MCF 10A (cell line): ENCODE measurements at regions not wholly inside any gene's neighbourhood (a gene's known extent, or its start where the extent isn't known, plus 50 kb on each side); places are given as distances from the start of the nearest gene placed in this dataset.

Experiments
- BruUV-seq: library from RNA; stranded (reverse); fragments of 400-500 nt; replicated peaks from 2 replicates; lab custom pipeline; 2021; lab: Mats Ljungman, UMichigan
- CTCF ChIA-PET: fragments of 300-600 bp; sonication (Branson Sonifier 250); formaldehyde crosslinking; extraction: SDS; loops from one replicate; lab custom pipeline; 2021; ENCODE audit warnings: antibody characterized with exemption, inconsistent platforms; lab: Yijun Ruan, JAX
- POLR2A ChIA-PET: fragments of 300-600, 350-650 bp; sonication (Branson Sonifier 250); formaldehyde crosslinking; extraction: SDS; loops from one replicate; lab custom pipeline; 2020; ENCODE audit warnings: antibody characterized with exemption, inconsistent platforms; lab: Yijun Ruan, JAX
- DNase-seq: peaks from one replicate; pipeline ENCODE4 v3.0.0-alpha.2; 2018; ENCODE audit not compliant: unreplicated experiment
- H3K27ac Mint-ChIP-seq: one replicate; pipeline ENCODE4 v1.8.0; 2022; ENCODE audit warnings: mild to moderate bottlenecking, low read depth, mixed read lengths; ENCODE audit not compliant: unreplicated experiment
- H3K27me3 Mint-ChIP-seq: one replicate; pipeline ENCODE4 v1.8.0; 2022; ENCODE audit warnings: mixed read lengths; ENCODE audit not compliant: insufficient read depth, unreplicated experiment
- H3K36me3 Mint-ChIP-seq: one replicate; pipeline ENCODE4 v1.8.0; 2022; ENCODE audit warnings: mild to moderate bottlenecking, moderate library complexity, mixed read lengths; ENCODE audit not compliant: insufficient read depth, unreplicated experiment
- H3K4me1 Mint-ChIP-seq: one replicate; pipeline ENCODE4 v1.8.0; 2022; ENCODE audit warnings: mixed read lengths; ENCODE audit not compliant: insufficient read depth, unreplicated experiment
- H3K4me3 Mint-ChIP-seq: one replicate; pipeline ENCODE4 v1.8.0; 2022; ENCODE audit warnings: mild to moderate bottlenecking, moderate library complexity, mixed read lengths; ENCODE audit not compliant: unreplicated experiment
- H3K9me3 Mint-ChIP-seq: one replicate; pipeline ENCODE4 v1.8.0; 2022; ENCODE audit warnings: mixed read lengths; ENCODE audit not compliant: unreplicated experiment
- CTCF ChIP-seq: fragments of 200-600 bp; IDR thresholded peaks from one replicate; pipeline ENCODE4 v1.8.0; 2022; ENCODE audit warnings: antibody characterized with exemption, mild to moderate bottlenecking; ENCODE audit not compliant: unreplicated experiment
- intact Hi-C: fragments of 100-400 bp; cut with micrococcal nuclease; formaldehyde crosslinking; loops from 2 replicates; pipeline ENCODE4 v1.14.1; 2022

GRCh38 chr3:45329761-45330305 lies 58.5 kb upstream of the LARS2 start:
- Mint-ChIP-seq H3K36me3 (no peaks in the 10 kb centered on the region), H3K27ac (no peak overlapping the region), H3K27me3 (peaks cover 79% of the 10 kb centered on the region), H3K4me1 (no peaks in the 10 kb centered on the region), H3K9me3 (no peaks in the 10 kb centered on the region), H3K4me3 (no peak overlapping the region)
- BruUV-seq, result no TSS peak
- ChIA-PET POLR2A (interaction anchor here (0.6 kb wide), 2 partner anchors 115 to 535 kb away, joined by 3 read pairs; no protein-coding TSS in a partner anchor), CTCF (no interaction called here)
- DNase-seq, result no peak
- TF ChIP-seq CTCF, result no peak
- intact Hi-C loops, result no loop called here

GRCh38 chr3:45330510-45331295 lies 57.7 kb upstream of the LARS2 start:
- TF ChIP-seq CTCF, result no peak
- ChIA-PET POLR2A (interaction anchor here (0.6 kb wide), 1 partner anchor 247 kb away, joined by 3 read pairs; no protein-coding TSS in a partner anchor), CTCF (interaction anchor here (0.5 to 0.9 kb wide), 2 partner anchors 163 to 329 kb away, joined by 3 read pairs; no protein-coding TSS in a partner anchor)
- intact Hi-C loops, result no loop called here
- Mint-ChIP-seq H3K4me3 (no peak overlapping the region), H3K36me3 (no peaks in the 10 kb centered on the region), H3K9me3 (no peaks in the 10 kb centered on the region), H3K4me1 (no peaks in the 10 kb centered on the region), H3K27me3 (peaks cover 78% of the 10 kb centered on the region), H3K27ac (no peak overlapping the region)
- peak; percentile 29 for DNase-seq
- BruUV-seq, result no TSS peak

- Mint-ChIP-seq H3K27me3 (peaks cover 70% of the 10 kb centered on the region), H3K4me3 (no peak overlapping the region), H3K27ac (no peak overlapping the region), H3K9me3 (no peaks in the 10 kb centered on the region), H3K4me1 (no peaks in the 10 kb centered on the region), H3K36me3 (no peaks in the 10 kb centered on the region)
- TF ChIP-seq CTCF, result no peak
- CTCF ChIA-PET, result no interaction called here
- POLR2A ChIA-PET, result no interaction called here
- BruUV-seq, result no TSS peak
- DNase-seq, result no peak
- intact Hi-C loops, result no loop called here
These were observed 55.9 kb upstream of the LARS2 start for GRCh38 chr3:45332493-45332892.

- POLR2A ChIA-PET, result no interaction called here
- no peak overlapping the region for H3K4me3 Mint-ChIP-seq
- DNase-seq, result no peak
- CTCF ChIA-PET, result interaction anchor here (0.6 kb wide), 2 partner anchors 31 to 260 kb away, joined by 3 read pairs; no protein-coding TSS in a partner anchor
- peaks cover 69% of the 10 kb centered on the region for H3K27me3 Mint-ChIP-seq
- H3K9me3 Mint-ChIP-seq, result no peaks in the 10 kb centered on the region
- H3K36me3 Mint-ChIP-seq, result no peaks in the 10 kb centered on the region
- no TSS peak for BruUV-seq
- H3K27ac Mint-ChIP-seq, result no peak overlapping the region
- no peaks in the 10 kb centered on the region for H3K4me1 Mint-ChIP-seq
- intact Hi-C loops, result no loop called here
- no peak for TF ChIP-seq CTCF
These were observed 55.4 kb upstream of the LARS2 start for GRCh38 chr3:45332901-45333407.
